Activated T-helper 17 cell treated with anti-CD3 and anti-CD28 coated beads, Interleukin-2, amount 50 U/mL, for 72 hours (primary cell): ENCODE measurements at regions not wholly inside any gene's neighbourhood (a gene's known extent, or its start where the extent isn't known, plus 50 kb on each side); places are given as distances from the start of the nearest gene placed in this dataset.

Experiments used
- ATAC-seq: fragments of 150-1000 bp; cut with Tn5 transposase; replicated peaks from 2 replicates; pipeline ENCODE4 v1.10.0; 2021; ENCODE audit warnings: mild to moderate bottlenecking, moderate library complexity
- H3K27ac Mint-ChIP-seq: one replicate; pipeline ENCODE4 v1.8.0; 2022; ENCODE audit warnings: mixed read lengths
- H3K27me3 Mint-ChIP-seq: one replicate; pipeline ENCODE4 v1.8.0; 2022; ENCODE audit warnings: mixed read lengths
- H3K36me3 Mint-ChIP-seq: one replicate; pipeline ENCODE4 v1.8.0; 2022; ENCODE audit warnings: low read depth, mild to moderate bottlenecking, mixed read lengths
- H3K4me1 Mint-ChIP-seq: one replicate; pipeline ENCODE4 v1.8.0; 2022; ENCODE audit warnings: mixed read lengths
- H3K4me3 Mint-ChIP-seq: one replicate; pipeline ENCODE4 v1.8.0; 2022; ENCODE audit warnings: mild to moderate bottlenecking, mixed read lengths
- H3K9me3 Mint-ChIP-seq: one replicate; pipeline ENCODE4 v1.8.0; 2022; ENCODE audit warnings: mixed read lengths

- Mint-ChIP-seq H3K36me3 (no peaks in the 10 kb centered on the region), H3K4me1 (peaks cover 4% of the 10 kb centered on the region), H3K27me3 (peaks cover 17% of the 10 kb centered on the region), H3K4me3 (no peak overlapping the region), H3K27ac (no peak overlapping the region), H3K9me3 (no peaks in the 10 kb centered on the region)
- no peak for ATAC-seq
These were observed 150.2 kb downstream of the SMAD6 start for GRCh38 chr15:66852064-66852905.

- Mint-ChIP-seq H3K36me3 (no peaks in the 10 kb centered on the region), H3K9me3 (no peaks in the 10 kb centered on the region), H3K27me3 (peaks cover 23% of the 10 kb centered on the region), H3K4me1 (peaks cover 4% of the 10 kb centered on the region), H3K4me3 (no peak overlapping the region), H3K27ac (no peak overlapping the region)
- no peak for ATAC-seq
These were observed 152.3 kb downstream of the SMAD6 start for GRCh38 chr15:66854012-66854965.

- no peak overlapping the region for H3K4me3 Mint-ChIP-seq
- H3K9me3 Mint-ChIP-seq, result no peaks in the 10 kb centered on the region
- H3K27me3 Mint-ChIP-seq, result peaks cover 27% of the 10 kb centered on the region
- peaks cover 4% of the 10 kb centered on the region for H3K4me1 Mint-ChIP-seq
- H3K36me3 Mint-ChIP-seq, result no peaks in the 10 kb centered on the region
- ATAC-seq, result no peak
- no peak overlapping the region for H3K27ac Mint-ChIP-seq
These were observed 153.0 kb downstream of the SMAD6 start for GRCh38 chr15:66855041-66855440.

DNA sequence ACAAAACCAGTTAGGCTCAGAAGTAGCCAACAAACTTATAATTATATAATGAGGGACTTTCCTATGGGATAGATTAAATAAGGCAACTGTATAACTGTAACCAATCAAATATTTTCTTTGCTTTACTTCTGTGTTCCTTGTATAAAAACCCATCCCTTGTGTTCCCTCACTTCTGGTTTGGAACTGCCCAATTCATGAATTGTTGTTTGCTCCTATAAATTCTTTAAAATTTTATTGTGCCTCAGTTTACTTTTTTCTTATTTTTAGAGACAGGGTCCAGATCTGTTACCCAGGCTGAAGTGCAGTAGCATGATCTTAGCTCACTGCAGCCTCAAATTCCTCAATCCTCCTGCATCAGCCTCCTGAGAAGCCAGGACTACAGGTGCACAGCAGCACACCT, 155.7 kb downstream of the SMAD6 start:
- no peaks in the 10 kb centered on the region for H3K9me3 Mint-ChIP-seq

GRCh38 chr15:66858423-66859207, 156.6 kb downstream of the SMAD6 start:
- peaks cover 5% of the 10 kb centered on the region for H3K4me1 Mint-ChIP-seq
- no peak for ATAC-seq
- no peaks in the 10 kb centered on the region for H3K9me3 Mint-ChIP-seq
- no peak overlapping the region for H3K27ac Mint-ChIP-seq
- H3K36me3 Mint-ChIP-seq, result no peaks in the 10 kb centered on the region
- H3K4me3 Mint-ChIP-seq, result no peak overlapping the region
- peaks cover 38% of the 10 kb centered on the region for H3K27me3 Mint-ChIP-seq

More for the DNA sequence above, 155.7 kb downstream of the SMAD6 start:
- Mint-ChIP-seq H3K4me1 (no peaks in the 10 kb centered on the region), H3K27me3 (peaks cover 37% of the 10 kb centered on the region), H3K27ac (no peak overlapping the region), H3K4me3 (no peak overlapping the region), H3K36me3 (no peaks in the 10 kb centered on the region)
- no peak for ATAC-seq

DNA sequence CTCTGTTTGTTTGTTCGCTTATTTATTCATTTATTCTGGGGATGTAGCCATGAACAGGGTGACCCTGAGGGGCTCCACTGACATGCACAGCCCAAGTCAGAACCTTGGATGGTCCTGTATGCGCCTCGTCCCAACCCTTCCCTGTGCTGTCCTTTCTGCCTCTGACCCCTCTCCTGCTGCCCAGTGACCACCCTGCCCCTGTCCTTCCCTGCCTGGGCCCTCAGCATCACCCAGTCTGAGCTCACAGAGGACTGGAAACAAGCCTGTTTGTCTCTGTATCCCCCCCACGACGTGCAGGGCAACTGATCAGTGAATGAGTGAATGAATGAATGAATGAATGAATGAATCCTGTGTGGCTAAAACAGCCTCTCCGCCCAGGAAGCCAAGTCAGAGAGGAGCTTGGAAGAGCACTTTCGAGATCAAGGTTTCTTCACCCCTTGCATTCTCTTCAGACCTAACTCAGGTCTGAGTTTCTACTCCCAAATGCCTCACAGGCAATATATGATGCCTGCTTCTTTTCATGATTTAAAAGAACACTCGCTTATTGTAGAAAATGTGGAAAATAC, 157.7 kb downstream of the SMAD6 start:
- no peak for ATAC-seq
- H3K9me3 Mint-ChIP-seq, result no peaks in the 10 kb centered on the region
- H3K4me1 Mint-ChIP-seq, result peaks cover 5% of the 10 kb centered on the region
- H3K4me3 Mint-ChIP-seq, result no peak overlapping the region
- H3K27ac Mint-ChIP-seq, result no peak overlapping the region
- H3K27me3 Mint-ChIP-seq, result peaks cover 33% of the 10 kb centered on the region
- H3K36me3 Mint-ChIP-seq, result no peaks in the 10 kb centered on the region

GRCh38 chr15:66860844-66861243, 158.8 kb downstream of the SMAD6 start:
- no peaks in the 10 kb centered on the region for H3K36me3 Mint-ChIP-seq
- no peak for ATAC-seq

DNA sequence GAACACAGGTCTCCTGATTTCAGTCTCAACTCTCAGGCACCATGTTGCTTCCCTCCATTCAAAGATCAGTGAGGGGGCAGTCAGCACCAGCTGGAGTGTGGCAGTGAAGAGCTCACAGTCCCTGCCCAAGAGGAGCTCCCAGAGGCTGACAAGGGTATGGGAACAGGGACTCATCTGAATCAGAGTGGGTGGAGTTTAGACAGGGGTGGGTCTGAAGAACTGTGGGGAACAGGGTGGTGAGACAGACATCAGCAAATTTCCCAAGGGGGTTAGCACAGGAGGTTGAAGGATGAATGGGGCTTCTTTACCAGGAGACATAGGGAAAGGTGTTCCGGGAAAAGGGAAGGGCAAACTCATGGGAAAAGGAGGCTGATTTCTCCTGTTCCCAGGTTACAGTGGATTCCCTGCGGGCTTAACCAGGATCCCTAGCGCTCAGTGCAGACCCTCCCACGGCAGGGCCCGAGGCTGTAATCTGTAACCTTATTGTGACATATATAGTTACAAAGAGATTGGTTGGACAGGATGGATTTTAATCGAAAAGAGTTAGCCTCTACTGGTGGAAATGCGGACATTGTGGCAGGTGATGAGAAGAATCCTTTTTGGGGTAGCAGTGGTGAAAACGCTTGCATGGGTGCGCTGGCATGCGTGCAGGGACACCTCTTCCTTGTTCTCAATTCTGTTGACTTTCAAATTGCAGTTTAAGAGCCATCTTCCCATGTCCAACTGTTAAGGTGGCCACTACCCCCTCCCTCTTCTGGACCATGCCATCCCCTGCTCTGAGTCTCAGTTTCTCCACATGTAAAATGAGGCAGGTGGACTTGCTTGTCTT, 160.3 kb downstream of the SMAD6 start:
- Mint-ChIP-seq H3K27me3 (peaks cover 37% of the 10 kb centered on the region), H3K4me3 (no peak overlapping the region), H3K27ac (no peak overlapping the region), H3K9me3 (no peaks in the 10 kb centered on the region), H3K4me1 (peaks cover 9% of the 10 kb centered on the region), H3K36me3 (no peaks in the 10 kb centered on the region)
- ATAC-seq, result no peak

More at GRCh38 chr15:66860844-66861243, 158.8 kb downstream of the SMAD6 start:
- H3K27ac Mint-ChIP-seq, result no peak overlapping the region
- peaks cover 5% of the 10 kb centered on the region for H3K4me1 Mint-ChIP-seq
- H3K4me3 Mint-ChIP-seq, result no peak overlapping the region
- no peaks in the 10 kb centered on the region for H3K9me3 Mint-ChIP-seq
- peaks cover 30% of the 10 kb centered on the region for H3K27me3 Mint-ChIP-seq

- peaks cover 9% of the 10 kb centered on the region for H3K4me1 Mint-ChIP-seq
- H3K36me3 Mint-ChIP-seq, result no peaks in the 10 kb centered on the region
- peak; percentile 88 for ATAC-seq
- H3K9me3 Mint-ChIP-seq, result no peaks in the 10 kb centered on the region
- no peak overlapping the region for H3K27ac Mint-ChIP-seq
- no peak overlapping the region for H3K4me3 Mint-ChIP-seq
- peaks cover 36% of the 10 kb centered on the region for H3K27me3 Mint-ChIP-seq
These were observed 160.9 kb downstream of the SMAD6 start for GRCh38 chr15:66862940-66863335.

DNA sequence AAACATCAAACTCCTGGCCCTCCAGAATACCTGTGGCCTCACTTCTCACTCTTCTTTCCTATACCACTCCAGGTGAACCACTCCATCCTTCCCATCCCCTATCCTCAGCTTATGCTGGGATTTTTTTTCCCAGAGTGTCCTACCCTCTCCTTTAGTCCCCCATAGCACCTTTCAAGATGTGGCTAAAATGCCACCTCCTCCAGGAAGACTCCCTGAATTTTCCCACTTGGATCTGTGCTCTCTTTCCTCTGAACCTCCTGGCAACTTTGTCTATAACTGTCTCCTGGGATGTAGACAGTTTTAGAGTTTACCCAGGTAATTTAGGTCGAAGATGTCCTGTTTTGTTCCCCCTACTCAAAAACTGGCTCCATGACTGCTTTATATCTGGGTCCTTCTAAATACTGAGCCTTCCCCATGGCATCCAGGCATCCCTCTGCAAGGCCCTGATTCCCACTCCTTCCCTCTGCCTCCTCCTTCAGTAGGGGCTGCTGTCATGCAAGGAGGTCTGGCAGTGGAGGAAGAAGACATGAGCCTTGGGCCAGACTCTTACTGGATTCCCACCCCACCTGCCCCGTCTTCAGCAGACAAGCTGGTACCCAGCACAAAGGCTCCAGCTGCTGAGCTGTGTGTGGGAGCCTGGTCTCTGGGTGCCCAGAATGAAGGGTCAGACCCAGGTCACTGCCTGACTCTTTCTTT, 161.5 kb downstream of the SMAD6 start:
- Mint-ChIP-seq H3K9me3 (no peaks in the 10 kb centered on the region), H3K27ac (no peak overlapping the region), H3K36me3 (no peaks in the 10 kb centered on the region), H3K4me1 (peaks cover 9% of the 10 kb centered on the region), H3K27me3 (peaks cover 39% of the 10 kb centered on the region), H3K4me3 (no peak overlapping the region)
- peak; percentile 6 for ATAC-seq

DNA sequence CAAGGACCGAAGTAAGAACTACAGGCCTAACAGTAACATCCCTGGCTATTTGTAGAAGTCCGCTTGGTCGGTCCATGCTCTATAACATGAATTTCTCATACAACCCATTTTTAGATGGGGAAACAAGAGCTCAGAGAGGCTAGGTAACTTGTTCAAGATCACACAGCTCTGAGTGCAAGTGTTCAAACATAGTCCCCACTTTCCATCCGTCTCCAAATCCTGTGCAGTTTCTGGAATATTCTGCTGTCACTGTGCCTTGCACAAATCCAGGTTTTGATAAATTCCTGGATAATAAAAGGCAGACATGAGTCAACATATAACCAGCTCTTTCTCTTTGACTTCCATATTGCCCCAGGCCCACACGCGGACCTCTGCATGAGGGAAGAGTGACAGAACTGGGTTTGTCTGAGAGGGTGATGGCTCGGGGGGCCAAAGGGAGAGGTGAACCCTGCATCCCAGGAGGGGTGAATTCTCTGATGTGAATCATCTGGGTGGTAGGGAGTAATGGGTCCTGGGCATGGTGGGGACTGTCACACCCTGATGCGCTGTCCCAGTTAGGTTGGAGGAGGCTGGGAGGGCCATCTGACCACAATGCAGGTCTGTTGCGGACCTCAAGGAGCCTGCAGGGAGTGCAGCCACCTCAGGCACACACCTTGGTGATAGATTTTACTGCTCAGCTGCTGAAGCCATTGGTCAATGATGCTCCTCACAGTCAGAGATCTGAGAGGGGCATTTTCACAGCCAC, 162.2 kb downstream of the SMAD6 start:
- no peaks in the 10 kb centered on the region for H3K36me3 Mint-ChIP-seq
- peaks cover 43% of the 10 kb centered on the region for H3K27me3 Mint-ChIP-seq
- no peak for ATAC-seq
- no peak overlapping the region for H3K4me3 Mint-ChIP-seq
- no peak overlapping the region for H3K27ac Mint-ChIP-seq
- H3K9me3 Mint-ChIP-seq, result no peaks in the 10 kb centered on the region
- peaks cover 9% of the 10 kb centered on the region for H3K4me1 Mint-ChIP-seq

GRCh38 chr15:66864871-66865281, 162.8 kb downstream of the SMAD6 start:
- Mint-ChIP-seq H3K4me1 (peaks cover 9% of the 10 kb centered on the region), H3K27ac (no peak overlapping the region), H3K4me3 (no peak overlapping the region), H3K27me3 (peaks cover 43% of the 10 kb centered on the region), H3K9me3 (no peaks in the 10 kb centered on the region), H3K36me3 (no peaks in the 10 kb centered on the region)
- no peak for ATAC-seq
